ENCODE measurements at regions not wholly inside any gene's neighbourhood (a gene's known extent, or its start where the extent isn't known, plus 50 kb on each side); places are given as distances from the start of the nearest gene placed in this dataset.
"Not testable (repeated sequence)": the region's sequence is repeated elsewhere in the genome, so short reads cannot be mapped to it uniquely, and the experiment has no call there.

GRCh38 chr3:27661797-27662196, 60.3 kb downstream of the EOMES start:
- no peak for DNase-seq

- peak; percentile 44 for DNase-seq
Observed at GRCh38 chr3:27659279-27660021, 62.7 kb downstream of the EOMES start.

- DNase-seq = no peak
Observed at GRCh38 chr3:27658741-27659140, 63.4 kb downstream of the EOMES start.

GRCh38 chr3:27657871-27658270, 64.3 kb downstream of the EOMES start:
- no peak for DNase-seq

- DNase-seq = no peak
Observed at GRCh38 chr3:27657404-27657803, 64.7 kb downstream of the EOMES start.

- no peak for DNase-seq
Observed at GRCh38 chr3:27656790-27657189, 65.3 kb downstream of the EOMES start.

- no peak for DNase-seq
Observed at GRCh38 chr3:27655547-27655946, 66.6 kb downstream of the EOMES start.

- DNase-seq = no peak
Observed at GRCh38 chr3:27653803-27654558, 68.1 kb downstream of the EOMES start.

- no peak for DNase-seq
Observed at GRCh38 chr3:27649277-27649676, 72.8 kb downstream of the EOMES start.

GRCh38 chr3:27646896-27647295, 75.2 kb downstream of the EOMES start:
- no peak for DNase-seq

- DNase-seq = no peak
Observed at GRCh38 chr3:27644941-27645340, 77.2 kb downstream of the EOMES start.

- DNase-seq = no peak
Observed at GRCh38 chr3:27643355-27643754, 78.8 kb downstream of the EOMES start.

- DNase-seq = no peak
Observed at GRCh38 chr3:27642796-27643195, 79.3 kb downstream of the EOMES start.

GRCh38 chr3:27641888-27642601, 80.1 kb downstream of the EOMES start:
- DNase-seq = no peak

- no peak for DNase-seq
Observed at GRCh38 chr3:27641271-27641800, 80.8 kb downstream of the EOMES start.

- no peak for DNase-seq
Observed at GRCh38 chr3:27639271-27639670, 82.9 kb downstream of the EOMES start.

GRCh38 chr3:27638594-27638993, 83.5 kb downstream of the EOMES start:
- DNase-seq = no peak

- no peak for DNase-seq
Observed at GRCh38 chr3:27637346-27637995, 84.7 kb downstream of the EOMES start.

GRCh38 chr3:27635006-27635405, 87.1 kb downstream of the EOMES start:
- DNase-seq = not testable (repeated sequence)

GRCh38 chr3:27633224-27633545, 88.9 kb downstream of the EOMES start:
- DNase-seq = no peak

- DNase-seq = peak; percentile 70
Observed at GRCh38 chr3:27632431-27633223, 89.5 kb downstream of the EOMES start.

GRCh38 chr3:27630885-27631284, 91.2 kb downstream of the EOMES start:
- DNase-seq = no peak
